Stimulated activated CD4-positive, alpha-beta T cell treated with anti-CD3 and anti-CD28 coated beads, Interleukin-15, amount 100 ng/mL, for 24 hours (primary cell): ENCODE measurements at regions not wholly inside any gene's neighbourhood (a gene's known extent, or its start where the extent isn't known, plus 50 kb on each side); places are given as distances from the start of the nearest gene placed in this dataset.

Experiments used
- DNase-seq: peaks from one replicate; pipeline ENCODE4 v3.0.0-alpha.2; 2020

- no peak for DNase-seq
Measured at GRCh38 chr18:27619090-27619772, 434.1 kb upstream of the CHST9 start.

GRCh38 chr18:27616324-27616723 lies 431.2 kb upstream of the CHST9 start:
- DNase-seq = no peak

- no peak for DNase-seq
Measured at GRCh38 chr18:27614951-27615844, 430.1 kb upstream of the CHST9 start.

- no peak for DNase-seq
Measured at GRCh38 chr18:27609221-27609620, 424.1 kb upstream of the CHST9 start.

- no peak for DNase-seq
Measured at GRCh38 chr18:27608742-27609141, 423.6 kb upstream of the CHST9 start.

- no peak for DNase-seq
Measured at GRCh38 chr18:27608174-27608573, 423.1 kb upstream of the CHST9 start.

- no peak for DNase-seq
Measured at GRCh38 chr18:27606741-27607140, 421.6 kb upstream of the CHST9 start.

- DNase-seq = peak; percentile 24
Measured at GRCh38 chr18:27605107-27605834, 420.2 kb upstream of the CHST9 start.

- no peak for DNase-seq
Measured at GRCh38 chr18:27604583-27604982, 419.5 kb upstream of the CHST9 start.

GRCh38 chr18:27602092-27602491 lies 417.0 kb upstream of the CHST9 start:
- no peak for DNase-seq

- no peak for DNase-seq
Measured at GRCh38 chr18:27600245-27600644, 415.1 kb upstream of the CHST9 start.

- DNase-seq = peak; percentile 41
Measured at GRCh38 chr18:27599202-27599829, 414.2 kb upstream of the CHST9 start.

- no peak for DNase-seq
Measured at GRCh38 chr18:27595113-27595838, 410.2 kb upstream of the CHST9 start.

- DNase-seq = no peak
Measured at GRCh38 chr18:27585602-27586173, 400.6 kb upstream of the CHST9 start.

GRCh38 chr18:27583466-27583865 lies 398.4 kb upstream of the CHST9 start:
- no peak for DNase-seq

- DNase-seq = no peak
Measured at GRCh38 chr18:27582760-27583412, 397.8 kb upstream of the CHST9 start.

- no peak for DNase-seq
Measured at GRCh38 chr18:27581296-27581904, 396.3 kb upstream of the CHST9 start.

- DNase-seq = no peak
Measured at GRCh38 chr18:27579364-27579763, 394.3 kb upstream of the CHST9 start.

- DNase-seq = no peak
Measured at GRCh38 chr18:27577752-27578151, 392.6 kb upstream of the CHST9 start.

- DNase-seq = no peak
Measured at GRCh38 chr18:27577265-27577664, 392.2 kb upstream of the CHST9 start.

GRCh38 chr18:27567434-27567833 lies 382.3 kb upstream of the CHST9 start:
- no peak for DNase-seq
